ENCODE measurements at regions not wholly inside any gene's neighbourhood (a gene's known extent, or its start where the extent isn't known, plus 50 kb on each side); places are given as distances from the start of the nearest gene placed in this dataset.

DNA sequence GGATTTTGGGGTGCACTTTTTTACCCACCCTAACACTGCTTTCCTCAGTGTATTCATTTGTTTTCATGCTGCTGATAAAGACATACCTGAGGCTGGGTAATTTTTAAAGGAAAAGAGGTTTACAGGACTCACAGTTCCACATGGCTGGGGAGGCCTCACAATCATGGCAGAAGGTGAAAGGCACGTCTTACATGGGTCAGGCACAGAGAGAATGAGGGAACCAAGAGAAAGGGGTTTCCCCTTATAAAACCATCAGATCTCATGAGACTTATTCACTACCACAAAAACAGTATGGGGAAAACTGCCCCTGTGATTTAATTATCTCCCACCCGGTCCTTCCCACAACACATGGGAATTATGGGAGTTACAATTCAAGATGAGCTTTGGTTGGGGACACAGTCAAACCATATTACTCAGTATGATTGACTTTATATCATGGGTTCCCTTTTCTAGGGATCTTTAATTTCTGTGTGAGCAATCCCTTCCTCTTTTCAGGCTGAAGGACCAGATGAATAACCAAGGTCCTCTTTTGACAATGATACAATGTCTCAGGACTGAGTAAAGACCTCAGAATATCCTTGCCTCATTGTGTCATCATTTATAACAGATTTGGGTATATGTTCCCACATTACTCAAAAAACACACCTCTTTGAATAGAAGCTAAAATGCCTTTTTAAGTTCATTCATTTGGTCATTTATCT lies 100.1 kb upstream of the TRIB2 start:
- H3K9me3 ChIP-seq, result no peaks in the 10 kb centered on the region
- peaks cover 15% of the 10 kb centered on the region for H3K4me1 ChIP-seq
- intact Hi-C loops (cut with DNase I), result no loop called here
- H3K27ac ChIP-seq, result no peak overlapping the region
- no peak for DNase-seq (ENCODE audit: extremely low spot score in 2 of 2)
- H3K36me3 ChIP-seq, result no peaks in the 10 kb centered on the region
- TF ChIP-seq, protein P1, sequence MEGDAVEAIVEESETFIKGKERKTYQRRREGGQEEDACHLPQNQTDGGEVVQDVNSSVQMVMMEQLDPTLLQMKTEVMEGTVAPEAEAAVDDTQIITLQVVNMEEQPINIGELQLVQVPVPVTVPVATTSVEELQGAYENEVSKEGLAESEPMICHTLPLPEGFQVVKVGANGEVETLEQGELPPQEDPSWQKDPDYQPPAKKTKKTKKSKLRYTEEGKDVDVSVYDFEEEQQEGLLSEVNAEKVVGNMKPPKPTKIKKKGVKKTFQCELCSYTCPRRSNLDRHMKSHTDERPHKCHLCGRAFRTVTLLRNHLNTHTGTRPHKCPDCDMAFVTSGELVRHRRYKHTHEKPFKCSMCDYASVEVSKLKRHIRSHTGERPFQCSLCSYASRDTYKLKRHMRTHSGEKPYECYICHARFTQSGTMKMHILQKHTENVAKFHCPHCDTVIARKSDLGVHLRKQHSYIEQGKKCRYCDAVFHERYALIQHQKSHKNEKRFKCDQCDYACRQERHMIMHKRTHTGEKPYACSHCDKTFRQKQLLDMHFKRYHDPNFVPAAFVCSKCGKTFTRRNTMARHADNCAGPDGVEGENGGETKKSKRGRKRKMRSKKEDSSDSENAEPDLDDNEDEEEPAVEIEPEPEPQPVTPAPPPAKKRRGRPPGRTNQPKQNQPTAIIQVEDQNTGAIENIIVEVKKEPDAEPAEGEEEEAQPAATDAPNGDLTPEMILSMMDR (IDR thresholded peaks at IDR 0.05), result no peak
- TF ChIP-seq POLR2AphosphoS5 (IDR thresholded peaks at IDR 0.05; ENCODE audit: insufficient read depth in 1 of 2, low read depth in 1 of 2) (no peak), POLR2A (IDR thresholded peaks at IDR 0.05) (no peak)
- H3K27me3 ChIP-seq, result no peaks in the 10 kb centered on the region
- no peak overlapping the region for H3K4me3 ChIP-seq

DNA sequence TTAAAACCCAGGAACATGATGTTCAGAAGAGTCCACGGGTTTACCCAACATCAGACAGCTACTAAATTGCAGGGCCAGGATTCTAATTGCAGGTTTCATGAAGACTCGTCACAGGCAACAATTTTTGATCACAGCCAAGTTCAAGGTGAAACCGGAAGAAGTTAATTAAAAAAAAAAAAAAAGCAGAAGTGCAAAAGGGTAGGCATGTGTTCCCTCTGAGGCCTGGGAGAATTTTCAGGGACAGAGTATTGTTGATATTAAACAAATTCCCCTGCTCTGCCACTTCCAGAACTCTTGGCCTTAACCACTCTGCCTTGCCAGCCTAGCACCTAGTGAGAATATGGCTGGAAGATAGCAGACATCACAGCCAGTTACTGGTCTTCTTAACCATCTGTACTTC lies 99.4 kb upstream of the TRIB2 start:
- H3K4me3 ChIP-seq, result no peak overlapping the region
- no peak for DNase-seq (ENCODE audit: extremely low spot score in 2 of 2)
- H3K4me1 ChIP-seq, result peaks cover 15% of the 10 kb centered on the region
- no peak overlapping the region for H3K27ac ChIP-seq
- H3K27me3 ChIP-seq, result no peaks in the 10 kb centered on the region
- H3K36me3 ChIP-seq, result no peaks in the 10 kb centered on the region
- H3K9me3 ChIP-seq, result no peaks in the 10 kb centered on the region
- intact Hi-C loops (cut with DNase I), result no loop called here
- TF ChIP-seq, protein P1 (IDR thresholded peaks at IDR 0.05), result no peak
- TF ChIP-seq POLR2AphosphoS5 (IDR thresholded peaks at IDR 0.05; ENCODE audit: insufficient read depth in 1 of 2, low read depth in 1 of 2) (no peak), POLR2A (IDR thresholded peaks at IDR 0.05) (no peak)

DNA sequence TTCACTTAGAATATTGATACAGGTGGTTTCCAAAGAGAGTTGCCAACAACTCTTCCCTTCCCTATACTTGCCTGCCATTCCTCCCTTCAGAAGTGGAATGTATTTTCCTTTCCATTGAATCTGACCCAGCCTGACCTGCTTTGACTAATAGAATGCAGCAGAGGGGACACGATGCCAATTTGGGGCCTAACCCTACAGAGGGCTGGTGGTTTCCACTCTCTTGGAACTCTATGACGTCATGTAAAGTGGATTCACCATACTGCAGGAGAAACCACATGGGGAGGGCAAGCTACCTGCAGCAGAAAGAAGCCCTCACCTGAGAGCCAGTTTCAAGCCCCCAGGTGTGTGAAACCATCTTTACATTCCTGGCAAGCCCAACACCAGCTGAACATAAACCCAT lies 98.9 kb upstream of the TRIB2 start:
- no peak overlapping the region for H3K27ac ChIP-seq
- no peaks in the 10 kb centered on the region for H3K27me3 ChIP-seq
- TF ChIP-seq, protein P1 (IDR thresholded peaks at IDR 0.05), result no peak
- no peak for TF ChIP-seq POLR2A (IDR thresholded peaks at IDR 0.05)
- TF ChIP-seq POLR2AphosphoS5 (IDR thresholded peaks at IDR 0.05; ENCODE audit: insufficient read depth in 1 of 2, low read depth in 1 of 2), result no peak
- no peaks in the 10 kb centered on the region for H3K36me3 ChIP-seq
- intact Hi-C loops (cut with DNase I), result no loop called here
- H3K9me3 ChIP-seq, result no peaks in the 10 kb centered on the region
- peaks cover 15% of the 10 kb centered on the region for H3K4me1 ChIP-seq
- no peak for DNase-seq (ENCODE audit: extremely low spot score in 2 of 2)
- no peak overlapping the region for H3K4me3 ChIP-seq

DNA sequence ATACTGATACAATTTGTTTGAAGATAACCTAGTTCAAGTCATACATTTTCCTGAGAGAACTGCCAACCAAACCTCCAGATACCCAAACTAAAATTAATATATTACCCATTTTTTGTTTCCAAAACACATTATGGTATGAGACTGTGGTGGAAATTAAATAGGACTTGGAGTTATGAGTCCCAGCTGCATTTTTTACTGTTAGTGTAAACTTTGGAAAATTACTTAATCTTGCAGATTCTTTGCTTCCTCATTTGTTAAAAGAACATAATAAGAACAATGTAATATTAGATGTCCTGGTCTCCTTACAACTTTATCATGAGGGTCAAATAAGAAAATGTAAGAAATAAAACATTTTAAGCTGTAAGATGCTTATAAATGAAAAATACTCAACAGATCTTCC lies 98.2 kb upstream of the TRIB2 start:
- no peaks in the 10 kb centered on the region for H3K27me3 ChIP-seq
- H3K36me3 ChIP-seq, result no peaks in the 10 kb centered on the region
- no peak overlapping the region for H3K27ac ChIP-seq
- no peak overlapping the region for H3K4me3 ChIP-seq
- H3K4me1 ChIP-seq, result peaks cover 15% of the 10 kb centered on the region
- no peak for DNase-seq (ENCODE audit: extremely low spot score in 2 of 2)
- TF ChIP-seq POLR2A (IDR thresholded peaks at IDR 0.05) (no peak), POLR2AphosphoS5 (IDR thresholded peaks at IDR 0.05; ENCODE audit: insufficient read depth in 1 of 2, low read depth in 1 of 2) (no peak)
- TF ChIP-seq, protein P1 (IDR thresholded peaks at IDR 0.05), result no peak
- intact Hi-C loops (cut with DNase I), result no loop called here
- H3K9me3 ChIP-seq, result no peaks in the 10 kb centered on the region

DNA sequence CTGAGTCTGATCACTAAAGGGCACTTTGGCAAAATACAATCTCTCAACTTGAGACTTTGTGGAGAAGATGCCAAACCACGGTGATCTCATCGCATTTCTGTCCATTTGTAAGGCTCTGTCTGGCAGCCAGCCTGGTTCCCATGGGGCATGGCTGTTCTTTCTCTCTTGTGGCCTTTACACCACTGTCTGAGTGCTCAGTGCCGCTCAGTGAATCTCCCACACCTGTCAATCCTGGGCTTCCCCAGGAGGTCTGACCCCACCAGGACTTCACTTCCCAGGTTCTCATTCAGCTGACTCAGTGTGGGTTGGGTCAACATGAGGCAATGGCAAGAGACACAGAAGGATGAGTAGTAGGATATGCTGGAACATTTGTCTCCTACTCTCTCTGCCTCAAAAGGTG lies 96.8 kb upstream of the TRIB2 start:
- H3K36me3 ChIP-seq, result no peaks in the 10 kb centered on the region

More for the DNA sequence above, 96.8 kb upstream of the TRIB2 start:
- Histone ChIP-seq H3K9me3 (no peaks in the 10 kb centered on the region), H3K4me1 (peaks cover 15% of the 10 kb centered on the region), H3K27ac (no peak overlapping the region), H3K4me3 (no peak overlapping the region), H3K27me3 (no peaks in the 10 kb centered on the region)
- intact Hi-C loops (cut with DNase I), result no loop called here
- DNase-seq (ENCODE audit: extremely low spot score in 2 of 2), result no peak
- TF ChIP-seq, protein P1 (IDR thresholded peaks at IDR 0.05), result no peak
- TF ChIP-seq POLR2AphosphoS5 (IDR thresholded peaks at IDR 0.05; ENCODE audit: insufficient read depth in 1 of 2, low read depth in 1 of 2) (no peak), POLR2A (IDR thresholded peaks at IDR 0.05) (no peak)
